ENCODE measurements at regions not wholly inside any gene's neighbourhood (a gene's known extent, or its start where the extent isn't known, plus 50 kb on each side); places are given as distances from the start of the nearest gene placed in this dataset.

GRCh38 chr2:236318401-236318800, 54.2 kb upstream of the ASB18 start:
- TF ChIP-seq CTCF (IDR thresholded peaks at IDR 0.05) (no peak), POLR2A (IDR thresholded peaks at IDR 0.05) (no peak)
